Activated CD4-positive, CD25-positive, alpha-beta regulatory T cell treated with anti-CD3 and anti-CD28 coated beads, Interleukin-2, amount 50 U/mL, for 72 hours (primary cell): ENCODE measurements at regions not wholly inside any gene's neighbourhood (a gene's known extent, or its start where the extent isn't known, plus 50 kb on each side); places are given as distances from the start of the nearest gene placed in this dataset.

Experiments
- DNase-seq: peaks from one replicate; pipeline ENCODE4 v3.0.0; 2021

DNA sequence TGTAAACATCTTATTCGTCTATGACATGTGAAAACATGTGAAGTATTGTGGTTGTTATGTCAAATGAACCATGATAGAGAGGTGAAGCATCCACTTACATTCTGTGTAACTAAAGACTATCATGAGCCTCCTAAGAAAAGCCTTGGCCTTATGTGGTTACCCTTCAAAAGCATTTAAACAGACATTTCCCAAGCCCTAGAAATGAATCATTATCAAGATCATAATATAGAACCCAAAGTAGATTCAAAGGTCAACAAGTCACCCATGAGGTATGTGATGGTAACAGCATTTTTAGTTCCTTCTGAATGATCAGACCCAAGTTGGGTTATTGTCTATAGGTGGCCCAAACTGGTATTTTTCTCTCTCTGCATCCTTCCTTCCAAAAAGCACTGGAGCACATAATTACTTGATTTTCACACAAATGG, 408.0 kb downstream of the TBL1XR1 start:
- DNase-seq: no peak

DNA sequence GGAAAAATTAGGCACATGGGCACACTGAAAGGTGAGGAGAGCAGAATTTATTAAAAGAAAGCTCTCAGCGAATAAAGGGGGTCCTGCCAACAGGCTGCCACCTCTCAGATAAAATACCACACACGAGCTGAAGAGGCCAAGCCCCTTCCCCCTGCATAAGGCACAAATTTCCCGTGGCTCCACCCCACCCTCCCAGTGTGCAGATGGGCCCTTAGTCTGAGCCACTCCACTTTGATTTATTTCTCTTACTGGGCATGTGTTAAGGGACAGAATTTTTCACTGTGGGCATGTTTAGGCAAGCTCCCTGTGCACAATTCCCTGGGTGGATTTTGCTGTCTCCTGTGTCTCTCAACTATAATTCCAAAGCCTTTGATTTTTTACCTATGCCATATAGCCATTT, 409.8 kb downstream of the TBL1XR1 start:
- no peak for DNase-seq

DNA sequence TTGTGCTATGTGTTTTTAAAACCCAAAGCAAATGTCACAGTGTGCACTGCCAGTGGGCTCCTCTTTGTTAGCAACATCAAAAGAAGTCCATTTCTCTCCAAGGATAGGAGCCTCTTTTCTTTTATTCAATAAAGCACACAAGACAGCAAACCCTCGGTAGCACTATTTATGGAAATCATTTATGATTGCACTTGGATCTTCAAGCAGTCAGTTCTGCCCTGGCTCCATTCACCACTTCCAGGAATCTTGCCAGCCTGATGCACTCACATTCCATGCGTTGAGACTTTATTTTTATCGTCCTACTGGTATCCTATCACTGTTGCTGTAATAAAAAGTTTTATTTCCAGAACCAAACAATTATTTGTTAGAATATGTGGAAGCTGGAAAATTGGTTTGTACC, 412.1 kb downstream of the TBL1XR1 start:
- DNase-seq: no peak

DNA sequence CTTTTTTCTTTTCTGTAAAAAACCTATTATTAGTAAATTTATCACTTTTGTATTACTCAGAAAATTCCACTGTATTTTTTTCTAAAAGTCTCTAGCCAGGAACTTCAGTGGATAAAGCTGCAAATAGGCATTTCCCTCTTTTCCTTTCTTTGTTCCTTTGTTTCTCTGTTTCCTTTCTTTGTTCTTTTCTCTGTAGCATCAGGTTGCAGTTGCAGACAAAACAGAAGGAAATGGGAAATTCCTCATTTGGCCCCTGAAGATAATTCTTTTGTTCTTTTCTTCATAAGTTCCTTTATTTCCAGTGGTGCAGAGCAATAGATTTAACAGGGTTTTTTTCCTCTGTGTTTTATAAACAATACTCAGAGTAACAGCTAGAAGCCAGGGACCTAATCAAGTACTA, 416.5 kb downstream of the TBL1XR1 start:
- no peak for DNase-seq

DNA sequence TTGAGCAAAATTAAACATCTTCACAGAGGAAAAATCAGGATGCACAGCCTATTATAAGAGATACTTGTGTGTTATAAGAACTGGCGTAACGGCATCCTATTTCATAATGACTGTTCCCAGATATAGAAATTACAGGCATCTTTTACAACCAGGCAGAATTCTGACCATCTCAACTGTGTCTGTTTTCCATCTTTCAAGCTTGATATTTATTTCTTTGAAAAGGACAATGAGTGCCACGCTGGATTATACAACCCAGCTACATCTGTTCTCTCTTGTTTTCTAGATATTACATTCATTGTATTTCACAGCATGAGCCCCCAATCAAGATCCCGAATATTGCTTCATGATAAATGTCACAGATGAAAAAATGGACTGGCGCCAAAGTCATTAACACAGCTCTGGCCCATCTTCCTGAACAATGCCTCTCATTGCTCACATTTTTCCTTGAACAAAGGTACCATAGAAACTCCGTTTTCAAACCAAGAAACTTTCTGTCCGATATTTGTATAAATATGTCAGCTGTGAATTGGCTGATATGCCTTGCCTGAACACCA, 420.6 kb downstream of the TBL1XR1 start:
- DNase-seq: no peak

DNA sequence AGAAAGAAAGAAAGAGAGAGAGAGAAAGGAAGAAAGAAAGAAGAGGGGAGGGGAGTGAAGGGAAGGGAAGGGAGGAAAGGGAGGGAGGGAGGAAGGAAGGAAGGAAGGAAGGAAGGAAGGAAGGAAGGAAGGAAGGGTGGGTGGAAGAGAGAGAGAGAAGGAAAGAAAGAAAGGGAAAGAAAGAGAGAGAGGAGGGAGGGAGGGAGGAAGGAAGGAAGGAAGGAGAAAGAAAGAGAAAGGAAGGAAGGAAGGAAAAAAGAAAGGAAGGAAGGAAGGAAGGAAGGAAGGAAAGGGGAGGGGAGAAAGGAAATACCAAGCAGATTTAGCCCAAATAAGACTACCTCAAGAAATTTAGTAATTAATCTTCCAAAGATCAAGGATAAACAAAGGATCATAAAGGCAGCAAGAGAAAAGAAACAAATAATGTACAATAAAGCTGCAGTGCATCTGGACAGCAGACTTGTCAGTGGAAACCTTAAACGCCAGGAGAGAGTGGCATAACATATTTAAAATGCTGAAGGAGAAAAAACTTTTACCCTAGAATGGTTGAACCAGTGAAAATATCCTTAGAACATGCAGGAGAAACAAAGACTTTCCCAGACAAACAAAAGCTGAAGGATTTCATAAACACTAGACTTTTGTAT, 427.6 kb downstream of the TBL1XR1 start:
- no peak for DNase-seq

DNA sequence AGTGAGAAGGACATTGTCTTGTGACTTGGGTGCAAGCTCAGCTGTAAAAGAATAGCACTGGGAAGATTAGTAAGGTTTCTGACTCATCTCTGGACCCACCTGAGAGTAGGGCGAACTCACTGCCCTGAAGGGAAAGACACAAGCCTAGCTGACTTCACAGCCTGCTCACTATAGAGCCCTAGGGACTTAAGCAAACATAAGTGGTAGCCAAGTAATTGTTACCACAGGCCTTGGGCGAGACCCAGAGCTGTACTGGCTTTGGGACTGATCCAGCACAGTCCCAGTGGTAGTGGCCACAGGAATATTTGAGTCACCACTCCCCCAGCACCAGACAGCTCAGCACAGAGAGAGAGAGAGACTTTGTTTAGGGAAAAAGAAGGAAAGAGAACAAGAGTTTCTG, 429.9 kb downstream of the TBL1XR1 start:
- DNase-seq: no peak

DNA sequence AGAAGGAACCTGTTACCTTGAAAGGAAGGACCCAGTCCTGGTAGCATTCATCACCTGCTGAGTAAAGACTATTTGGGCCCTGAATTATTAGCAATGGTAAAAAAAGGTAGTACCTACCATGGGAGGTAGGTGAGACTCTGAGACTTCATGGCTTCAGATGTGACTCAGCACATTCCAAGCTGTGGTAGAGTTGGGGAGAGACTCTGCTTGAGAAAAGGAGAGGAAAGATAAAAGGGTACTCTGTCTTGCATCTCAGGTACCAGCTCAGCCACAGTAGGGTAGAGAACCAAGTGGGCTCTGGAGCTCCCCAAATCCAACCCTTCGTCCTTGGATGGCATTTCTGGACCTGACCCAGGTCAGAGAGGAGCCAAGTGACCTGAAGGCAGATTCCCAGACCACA, 430.4 kb downstream of the TBL1XR1 start:
- no peak for DNase-seq

DNA sequence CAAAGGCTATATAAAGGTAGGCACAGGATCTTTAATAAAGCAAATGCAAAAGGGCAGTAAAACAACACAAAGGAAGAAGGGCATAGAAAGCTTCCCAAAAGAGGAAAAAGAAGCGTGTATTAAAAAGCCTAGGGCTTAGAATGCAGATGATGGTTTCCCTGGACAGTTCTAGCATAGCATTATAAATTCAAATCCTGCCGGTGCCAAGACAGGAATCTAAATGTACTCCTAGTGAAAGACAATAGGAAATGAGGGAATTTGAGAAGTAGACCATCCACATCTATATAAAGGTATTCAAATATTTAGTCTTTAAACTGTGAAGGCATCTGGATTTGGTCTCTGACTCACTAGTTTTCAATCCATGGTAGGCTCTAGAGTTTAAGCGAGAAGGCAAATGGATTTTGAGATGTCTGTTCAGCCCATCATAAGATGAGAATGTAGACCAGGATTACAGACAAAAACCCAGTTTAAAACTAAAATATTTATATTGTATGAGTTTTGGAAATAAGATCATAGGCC, 431.8 kb downstream of the TBL1XR1 start:
- no peak for DNase-seq

DNA sequence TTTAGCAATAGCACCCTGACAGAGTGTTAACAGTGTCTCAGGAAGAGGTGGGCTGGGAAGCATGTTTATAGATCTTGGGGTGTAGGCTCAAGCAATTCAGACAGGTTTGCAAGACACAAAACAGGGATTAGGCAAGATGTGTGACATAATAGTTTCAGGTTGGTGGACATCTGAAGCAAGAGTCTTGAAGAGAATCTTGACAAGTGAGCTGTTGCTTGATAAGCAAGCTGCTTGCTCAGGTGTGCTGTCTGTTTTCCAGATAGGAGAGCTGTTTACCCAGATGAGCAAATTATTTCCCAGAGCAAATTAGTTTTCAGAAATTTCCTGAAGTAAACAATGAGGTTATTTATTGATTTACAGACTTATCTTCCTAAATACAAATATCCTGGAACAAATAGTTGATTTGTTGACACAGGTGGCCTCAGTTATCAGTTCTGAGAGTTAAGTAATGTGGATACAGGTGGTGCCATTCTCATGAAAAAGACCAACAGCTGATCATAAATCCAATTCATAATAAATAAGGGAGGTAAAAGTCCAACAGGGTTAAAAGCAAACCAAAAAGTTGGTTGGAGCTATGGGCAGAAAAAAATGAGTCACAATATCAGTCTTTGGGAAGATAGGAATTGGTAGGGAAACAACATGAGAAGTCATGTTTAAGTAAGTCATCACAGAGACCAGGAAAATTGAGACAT, 437.3 kb downstream of the TBL1XR1 start:
- DNase-seq: no peak

DNA sequence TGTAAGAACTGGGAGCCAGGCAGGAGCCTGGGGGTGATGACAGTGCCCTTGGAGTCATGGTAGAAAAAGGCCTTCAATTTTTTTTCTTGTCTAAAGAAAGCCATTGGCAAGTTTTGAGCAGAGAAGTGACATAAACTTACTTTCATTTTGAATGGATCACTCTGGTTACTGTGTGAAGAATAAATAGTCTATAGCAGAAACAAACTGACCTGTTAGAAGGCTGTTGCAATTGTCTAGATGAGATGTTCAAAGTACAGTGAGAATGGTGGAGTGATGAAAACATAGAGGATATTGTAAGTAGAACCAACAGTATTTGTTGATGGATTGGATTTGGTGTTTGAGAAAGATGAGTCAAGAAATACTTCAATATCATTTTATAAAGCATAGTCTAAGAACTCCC, 439.9 kb downstream of the TBL1XR1 start:
- DNase-seq: no peak

DNA sequence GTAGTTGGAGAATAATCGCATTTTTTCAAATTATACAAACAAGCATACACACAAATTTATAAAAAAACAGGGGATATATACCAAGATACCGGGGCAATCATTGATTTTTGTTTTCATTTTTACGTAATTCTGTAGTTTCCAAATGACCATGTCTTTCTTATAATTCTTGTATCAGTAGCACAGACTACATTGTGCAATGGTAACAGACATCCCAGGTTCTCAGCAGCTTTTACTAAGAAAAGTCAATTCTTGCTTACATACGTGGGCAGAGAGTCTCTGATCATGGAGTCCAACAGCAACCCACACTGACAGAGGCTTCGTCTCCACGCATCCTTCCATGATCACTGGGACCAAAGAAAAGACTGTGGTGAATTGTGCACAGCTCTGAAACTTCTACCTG, 441.3 kb downstream of the TBL1XR1 start:
- DNase-seq: no peak

DNA sequence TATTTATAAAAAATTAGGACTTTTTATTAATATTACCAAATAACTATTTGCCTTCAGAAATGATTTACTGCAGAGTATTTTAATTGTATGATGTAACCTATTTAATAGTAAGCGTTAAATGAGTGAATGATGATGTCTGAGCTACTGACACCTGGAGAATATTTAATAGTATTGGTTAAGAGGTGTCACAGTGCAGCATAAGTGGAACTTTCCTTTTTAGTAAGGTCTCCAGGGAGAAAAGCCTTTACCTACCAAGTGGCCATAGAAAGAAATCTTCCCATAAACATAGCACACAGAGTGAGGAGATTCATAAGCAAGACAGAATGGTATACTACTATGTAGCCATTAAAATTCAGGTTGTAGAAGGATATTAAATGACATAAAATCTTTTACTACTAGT, 441.7 kb downstream of the TBL1XR1 start:
- DNase-seq: no peak

DNA sequence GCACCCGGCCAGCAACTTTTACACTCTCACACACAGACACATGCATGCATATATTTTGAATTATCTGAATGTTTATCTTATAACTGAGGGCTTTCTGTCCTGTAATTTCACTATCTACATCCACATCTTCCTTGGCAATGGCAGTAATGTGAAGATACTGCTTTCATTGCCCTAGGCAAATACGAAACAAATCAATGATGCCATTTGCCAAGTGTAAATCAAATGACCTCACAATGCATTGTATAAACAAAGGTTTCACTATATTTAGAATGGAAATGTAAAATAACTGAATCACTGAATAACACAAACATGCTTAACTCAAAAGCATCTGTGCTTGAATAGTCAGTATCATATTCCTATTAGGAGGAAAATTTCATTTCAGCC, 455.6 kb downstream of the TBL1XR1 start:
- no peak for DNase-seq

DNA sequence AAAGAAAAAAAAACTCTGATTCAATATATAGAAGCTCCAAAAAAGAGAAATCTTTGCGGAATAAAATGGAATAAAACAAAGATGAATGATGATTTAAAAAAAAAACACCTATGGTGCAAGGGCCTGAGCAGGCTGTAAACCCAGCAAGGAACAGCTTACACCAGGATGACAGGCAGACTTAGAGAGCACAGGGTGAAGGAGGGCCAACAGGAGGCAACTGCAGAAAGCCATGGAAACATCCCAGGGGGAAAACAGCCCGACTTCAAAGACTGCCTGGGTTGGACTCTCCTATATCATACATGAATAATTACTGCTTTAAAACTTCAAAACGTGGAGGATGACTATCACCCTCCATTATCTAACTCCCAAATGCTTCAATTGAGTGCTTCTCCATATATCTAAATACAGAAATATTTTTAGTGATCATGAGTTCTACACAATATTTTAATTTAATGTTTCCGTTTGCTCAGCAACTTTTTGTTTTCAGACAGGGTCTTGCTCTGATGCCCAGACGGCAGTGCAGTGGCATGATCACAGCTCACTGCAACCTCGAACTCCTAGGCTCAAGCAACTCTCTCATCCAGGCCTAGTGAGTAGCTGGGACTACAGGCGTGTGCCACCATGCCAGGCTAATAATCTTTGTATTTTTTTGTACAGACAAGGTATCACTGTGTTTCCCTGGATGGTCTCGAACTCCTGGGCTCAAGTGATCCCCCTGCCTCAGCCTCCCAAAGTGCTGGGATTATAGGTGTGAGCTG, 456.2 kb downstream of the TBL1XR1 start:
- DNase-seq: no peak

DNA sequence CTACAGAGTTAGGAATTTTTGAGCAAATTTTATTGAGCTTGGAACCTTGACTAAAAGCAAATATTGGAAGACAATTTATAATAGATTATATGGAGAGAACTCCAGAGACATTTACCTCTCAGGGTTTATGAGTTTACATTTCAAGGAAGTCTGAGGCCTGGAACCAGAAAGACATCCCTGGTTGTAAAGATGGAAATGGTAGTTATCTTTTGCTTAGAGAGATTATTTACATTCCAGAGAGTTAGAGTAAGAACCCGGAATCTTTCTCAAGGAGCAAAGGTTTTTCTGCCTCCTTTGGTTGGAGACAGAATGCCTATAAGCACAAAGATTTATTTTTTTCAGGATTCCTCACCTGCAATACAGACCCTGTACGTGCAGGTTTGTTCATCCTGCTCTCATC, 458.1 kb downstream of the TBL1XR1 start:
- no peak for DNase-seq

DNA sequence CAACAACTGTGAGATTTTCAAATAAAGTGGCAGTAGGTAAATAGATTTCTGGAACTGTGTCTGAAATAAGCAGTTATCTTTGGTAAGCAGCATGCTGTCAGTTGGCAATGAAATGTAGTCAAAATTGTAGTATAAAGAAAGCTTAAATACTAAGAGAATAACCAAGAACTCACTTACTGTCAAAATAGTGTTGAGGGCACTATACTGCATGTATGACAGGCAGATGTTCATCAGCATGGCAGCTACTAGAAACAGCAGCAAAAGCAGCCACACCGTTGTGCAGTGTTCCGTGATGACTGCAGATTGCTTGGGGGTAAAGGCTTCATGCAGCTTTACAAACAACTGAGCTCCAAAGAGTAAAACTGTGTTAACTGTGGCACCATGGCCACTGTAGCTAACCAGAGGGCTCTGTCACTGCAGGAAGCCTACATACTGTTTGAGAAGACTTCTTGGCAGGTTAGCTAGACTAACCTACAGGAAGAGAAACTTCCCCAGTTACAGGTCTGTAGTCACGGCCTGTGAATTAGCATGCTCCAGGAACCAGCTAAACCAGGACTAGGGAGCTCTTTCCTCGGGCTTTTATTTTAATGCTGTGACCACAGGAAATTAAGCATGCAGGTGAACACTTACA, 459.7 kb downstream of the TBL1XR1 start:
- no peak for DNase-seq

DNA sequence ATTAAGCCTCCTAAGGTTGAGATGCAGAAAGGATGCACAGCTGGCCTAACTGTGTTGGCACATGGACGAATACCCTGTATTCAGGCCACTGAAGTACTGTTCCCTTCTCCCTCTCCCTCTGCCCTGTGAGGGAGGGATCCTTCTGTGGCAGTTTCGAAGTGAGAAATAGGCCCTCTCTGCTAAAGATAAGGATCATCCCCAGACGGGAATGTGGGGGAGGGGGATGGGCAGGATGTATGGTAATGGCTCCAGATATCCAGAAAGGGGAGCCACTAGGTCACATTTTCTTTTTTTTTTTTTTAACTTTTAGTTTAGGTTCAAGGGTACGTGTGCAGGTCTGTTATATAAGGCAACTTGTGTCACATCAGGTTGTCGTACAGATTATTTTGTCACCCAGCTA, 463.1 kb downstream of the TBL1XR1 start:
- no peak for DNase-seq

DNA sequence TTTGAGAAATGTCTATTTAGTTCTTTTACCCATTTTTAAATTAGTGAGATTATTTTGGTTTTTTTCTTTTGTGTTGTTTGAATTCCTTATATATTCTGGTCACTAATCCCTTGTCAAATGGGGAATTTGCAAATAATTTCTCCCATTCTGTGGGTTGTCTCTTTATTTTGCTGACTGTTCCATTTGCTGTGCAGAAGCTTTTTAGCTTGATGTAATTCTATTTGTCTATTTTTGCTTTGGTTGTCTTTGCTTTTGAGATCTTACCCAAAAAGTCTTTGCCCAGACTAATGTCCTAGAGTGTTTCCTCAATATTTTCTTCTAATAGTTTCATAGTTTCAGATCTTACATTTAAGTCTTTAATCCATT, 472.9 kb downstream of the TBL1XR1 start:
- DNase-seq: no peak

DNA sequence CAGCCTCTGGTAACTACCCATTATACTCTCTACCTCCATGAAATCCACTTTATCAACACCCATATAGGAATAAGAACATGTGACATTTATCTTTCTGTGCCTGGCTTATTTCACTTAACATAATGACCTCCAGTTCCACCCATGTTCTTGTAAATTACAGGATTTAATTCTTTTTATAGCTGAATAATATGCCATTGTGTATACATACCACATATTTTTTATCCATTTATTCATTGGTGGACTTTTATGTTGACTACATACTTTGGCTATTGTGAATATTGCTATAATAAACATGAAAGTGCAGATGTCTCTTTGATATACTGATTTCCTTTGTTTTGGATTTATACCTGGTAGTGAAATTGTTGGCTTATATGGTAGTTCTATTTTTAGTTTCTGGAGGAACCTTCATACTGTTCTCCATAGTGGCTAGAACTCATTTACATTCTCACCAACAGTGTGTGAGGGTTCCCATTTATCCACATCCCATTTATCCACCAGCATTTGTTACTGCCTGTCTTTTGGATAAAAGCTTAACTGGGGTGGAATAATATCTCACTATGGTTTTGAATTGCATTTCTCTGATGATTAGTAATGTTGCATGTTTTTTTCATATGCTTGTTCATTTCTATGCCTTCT, 473.4 kb downstream of the TBL1XR1 start:
- DNase-seq: no peak

DNA sequence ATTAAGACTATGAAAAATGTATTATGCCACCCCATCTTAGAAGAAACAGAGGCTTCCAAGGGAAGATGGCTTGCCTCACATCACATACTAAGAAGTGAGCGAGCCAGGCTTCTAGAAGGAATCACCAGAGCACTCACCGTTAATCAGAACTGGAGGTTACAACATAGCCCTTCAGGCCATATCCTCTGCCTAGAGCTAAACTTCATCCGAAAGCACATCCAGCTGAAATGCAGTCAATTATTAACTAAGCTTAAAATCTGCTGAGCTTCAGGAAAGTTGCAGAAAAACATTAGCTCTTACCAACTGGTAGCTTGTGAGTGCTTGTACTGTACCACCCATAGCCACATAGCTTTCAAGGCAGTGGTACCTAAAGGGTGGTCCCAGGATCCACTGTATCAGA, 483.2 kb downstream of the TBL1XR1 start:
- DNase-seq: no peak

DNA sequence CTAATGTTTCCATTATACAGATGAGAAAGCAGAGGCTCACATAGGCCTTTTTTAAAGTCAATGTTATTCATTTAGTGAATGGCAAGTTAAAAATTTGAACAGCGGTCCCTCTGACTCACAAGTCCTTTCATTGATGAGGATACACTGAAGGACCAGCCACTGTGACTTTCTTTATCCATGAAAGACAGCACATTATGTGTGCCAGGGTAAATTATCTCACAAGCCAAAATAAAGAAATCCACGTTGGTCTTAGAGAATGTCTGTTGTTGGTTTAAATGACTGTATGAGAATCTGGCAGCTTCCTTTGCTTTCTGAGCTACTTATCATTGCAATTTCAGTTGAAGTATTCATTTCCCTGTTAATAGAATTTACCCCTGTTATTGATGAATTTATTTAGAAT, 485.1 kb downstream of the TBL1XR1 start:
- no peak for DNase-seq

DNA sequence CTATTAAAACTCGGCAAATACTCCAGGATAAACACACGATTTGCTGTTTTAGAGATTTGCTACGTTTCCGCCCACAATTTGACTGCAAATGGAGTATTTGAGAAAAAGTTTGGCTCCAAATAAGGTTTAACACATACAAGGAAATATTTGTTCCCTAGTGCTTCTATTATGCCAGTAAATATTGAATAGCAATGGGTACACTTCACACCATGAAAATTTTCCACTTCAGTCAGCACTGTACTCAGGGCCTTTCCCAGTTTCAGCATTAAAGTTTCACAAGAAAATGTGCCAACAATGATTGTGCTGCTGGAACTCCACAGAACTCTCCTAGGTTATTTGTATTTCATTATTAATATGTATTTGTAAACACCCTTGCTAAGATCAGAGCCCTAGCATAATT, 498.0 kb downstream of the TBL1XR1 start:
- no peak for DNase-seq
